ENCODE measurements at regions not wholly inside any gene's neighbourhood (a gene's known extent, or its start where the extent isn't known, plus 50 kb on each side); places are given as distances from the start of the nearest gene placed in this dataset.

DNA sequence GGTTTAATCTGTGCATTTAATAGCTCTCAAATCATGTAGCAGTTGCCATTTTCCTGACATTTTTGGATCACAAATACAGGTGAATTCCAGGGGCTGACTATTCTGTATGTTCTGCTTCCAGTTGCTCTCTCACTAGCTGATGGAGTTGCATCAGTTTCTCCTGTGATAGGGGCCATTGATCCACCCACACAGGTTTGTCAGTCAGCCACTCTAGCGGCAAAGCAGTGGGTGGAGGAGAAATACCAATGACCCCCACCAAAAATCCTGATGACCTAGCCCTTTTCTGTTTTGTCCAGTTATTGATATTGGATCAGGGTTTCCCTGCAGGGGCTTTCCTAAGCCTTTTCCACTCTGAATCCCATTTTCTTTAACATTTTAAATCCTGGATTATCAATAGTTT, 72.3 kb upstream of the BTN3A2 start:
- no peak for DNase-seq (ENCODE audit: low read depth)

DNA sequence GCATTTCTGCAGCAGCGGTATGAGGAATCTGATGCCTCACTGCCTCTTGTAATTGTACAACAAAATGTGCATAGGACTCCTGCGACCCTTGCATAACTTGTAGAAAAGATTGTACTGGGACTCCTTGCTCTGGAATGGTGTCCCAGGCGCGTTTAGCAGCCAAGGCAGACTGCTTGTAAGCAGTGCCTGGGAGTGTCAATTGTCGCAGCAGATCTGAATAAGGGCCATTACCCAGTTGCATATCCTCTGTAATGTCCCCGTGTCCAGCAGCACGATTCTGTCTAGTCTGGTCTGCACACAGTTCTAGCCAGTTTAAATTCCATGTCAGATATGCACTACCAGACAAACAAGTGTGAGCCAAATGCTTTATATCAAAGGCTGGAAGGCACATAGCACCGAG, 70.7 kb upstream of the BTN3A2 start:
- DNase-seq (ENCODE audit: low read depth): no peak

DNA sequence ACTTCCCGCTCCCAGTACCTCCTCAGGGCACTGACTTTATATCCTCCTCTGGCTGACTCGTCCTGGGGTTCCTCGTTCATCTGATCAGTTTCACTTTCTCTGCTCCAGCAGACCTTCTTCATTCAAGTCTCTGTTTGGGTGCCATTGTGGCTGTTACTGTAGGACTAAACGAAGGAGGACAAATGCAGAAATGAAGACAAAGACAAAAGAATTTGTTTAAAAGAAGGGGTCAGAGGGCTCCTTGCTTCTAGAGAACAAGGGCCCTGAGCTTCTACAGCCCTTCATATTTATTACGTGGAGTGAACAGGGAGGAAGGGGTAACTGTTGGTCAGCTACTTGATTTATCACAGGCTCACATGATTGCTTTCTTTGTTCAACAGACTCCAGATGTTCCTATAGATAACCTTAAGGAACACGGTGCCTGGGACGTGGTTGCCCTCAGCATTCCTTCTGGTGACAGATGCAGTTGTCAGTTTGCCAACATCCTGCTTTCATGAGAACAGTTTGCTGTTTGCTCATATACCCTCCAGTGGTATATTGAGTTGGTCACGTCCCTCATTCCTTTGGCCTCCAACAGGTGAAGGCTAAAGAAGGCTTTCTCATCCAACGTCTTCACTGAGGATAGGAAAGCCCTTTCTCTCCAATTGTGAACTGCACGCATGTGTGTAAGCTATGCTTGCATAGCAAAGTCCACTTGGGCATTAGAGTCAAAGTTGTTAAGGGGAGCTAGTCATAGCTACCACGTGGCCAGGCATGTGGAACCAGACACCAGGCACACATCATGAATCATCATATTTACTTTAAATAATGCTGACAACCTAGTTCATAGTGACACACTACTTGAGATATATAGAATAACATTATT, 69.1 kb upstream of the BTN3A2 start:
- peak; percentile 86 for DNase-seq (ENCODE audit: low read depth)

DNA sequence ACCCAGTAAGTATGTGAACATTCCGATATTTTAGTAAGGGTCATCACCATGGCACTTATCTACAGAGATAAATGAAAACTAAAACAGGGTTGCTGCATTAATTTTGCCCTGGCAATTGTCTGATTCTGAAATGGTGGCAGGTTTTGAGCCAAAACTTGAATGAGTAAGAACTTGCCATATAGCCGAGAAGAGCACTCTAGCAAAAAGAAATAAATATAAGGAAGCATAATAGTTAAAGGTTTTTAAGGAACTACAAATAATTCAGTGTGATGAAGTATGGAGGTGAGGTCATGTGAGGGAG, 68.5 kb upstream of the BTN3A2 start:
- no peak for DNase-seq (ENCODE audit: low read depth)

DNA sequence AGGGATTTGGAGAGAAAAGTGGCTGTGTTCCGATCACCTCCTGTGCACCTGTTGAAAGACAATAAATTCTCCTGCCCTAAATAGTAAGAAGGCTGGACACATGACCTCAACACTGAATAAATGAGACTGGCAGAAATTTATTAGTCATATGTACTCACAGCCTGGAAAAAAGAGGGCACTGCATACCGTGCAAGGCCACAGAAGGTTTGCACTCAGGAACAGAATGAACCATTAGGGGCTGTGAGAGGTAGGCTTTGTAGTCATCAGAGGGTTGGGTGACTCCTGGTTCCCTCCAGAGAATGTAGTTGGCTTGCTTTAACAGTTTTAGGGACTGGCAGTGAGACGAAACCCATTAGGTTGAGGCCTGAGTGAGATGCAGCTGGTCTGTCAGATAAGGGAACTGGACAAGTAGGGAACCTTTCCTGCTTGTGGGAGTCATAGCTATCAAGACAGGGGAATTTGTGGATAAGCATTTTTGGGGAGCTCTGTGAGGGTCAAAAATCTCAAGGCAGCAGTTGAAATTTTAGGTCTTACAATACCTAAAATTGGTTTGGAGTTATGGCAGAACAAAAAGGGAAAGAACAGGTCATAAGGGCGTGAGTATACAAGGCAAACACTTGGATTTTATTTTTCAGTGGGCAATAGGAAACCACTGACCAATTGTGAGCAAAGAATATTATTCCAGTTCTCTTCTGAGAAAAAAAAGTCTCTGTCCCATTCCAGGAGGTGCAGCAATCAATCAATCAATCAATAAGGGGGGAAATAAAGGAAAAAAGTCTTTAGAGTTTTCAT, 67.9 kb upstream of the BTN3A2 start:
- DNase-seq (ENCODE audit: low read depth): no peak

DNA sequence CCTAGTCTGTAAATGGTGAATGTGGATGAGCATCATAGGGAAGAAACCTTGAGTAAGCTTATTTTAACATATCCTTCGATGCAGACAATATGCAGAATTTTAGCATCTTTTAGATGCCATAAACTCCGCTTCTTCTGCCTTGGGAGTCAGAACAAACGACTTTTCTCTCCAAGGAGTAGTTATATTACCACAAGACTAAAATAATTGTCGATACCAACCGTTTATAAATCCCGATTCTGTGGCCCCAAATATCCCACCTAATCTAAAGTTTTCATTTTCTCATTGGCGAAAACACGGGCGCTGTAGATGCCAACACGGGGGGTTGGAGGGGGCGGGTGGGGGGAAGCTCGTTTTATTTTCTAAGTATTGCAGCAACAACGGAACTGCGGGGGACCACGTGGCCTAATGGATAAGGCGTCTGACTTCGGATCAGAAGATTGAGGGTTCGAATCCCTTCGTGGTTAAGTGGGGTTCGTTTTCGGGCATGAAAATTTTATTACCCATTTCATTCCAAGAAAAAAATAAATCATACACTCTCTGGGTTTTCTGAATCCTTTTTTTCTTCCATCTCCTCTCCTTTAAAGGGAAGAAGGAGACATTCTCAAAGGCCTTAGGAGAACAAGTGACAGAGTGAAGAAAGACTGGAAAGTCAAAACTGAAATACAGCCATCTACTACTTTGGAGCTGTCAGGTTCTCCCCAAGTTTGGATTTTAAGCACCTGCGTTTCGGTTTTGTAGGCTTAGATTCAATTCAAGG, 65.5 kb upstream of the BTN3A2 start:
- no peak for DNase-seq (ENCODE audit: low read depth)

DNA sequence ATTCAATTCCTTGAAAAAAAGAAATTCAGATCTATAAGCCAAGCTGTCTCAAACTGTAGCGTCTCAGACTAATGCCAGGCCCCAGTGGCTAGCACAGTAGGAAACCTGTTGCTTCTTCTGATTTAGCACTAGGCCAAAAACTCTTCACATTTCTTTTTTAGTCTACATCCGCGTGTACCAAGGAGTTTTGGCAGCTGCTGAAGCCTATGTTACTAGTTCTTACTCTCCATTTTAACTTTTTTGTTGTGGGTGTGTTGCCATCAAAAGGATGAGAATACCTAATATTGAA, 65.0 kb upstream of the BTN3A2 start:
- DNase-seq (ENCODE audit: low read depth): no peak

DNA sequence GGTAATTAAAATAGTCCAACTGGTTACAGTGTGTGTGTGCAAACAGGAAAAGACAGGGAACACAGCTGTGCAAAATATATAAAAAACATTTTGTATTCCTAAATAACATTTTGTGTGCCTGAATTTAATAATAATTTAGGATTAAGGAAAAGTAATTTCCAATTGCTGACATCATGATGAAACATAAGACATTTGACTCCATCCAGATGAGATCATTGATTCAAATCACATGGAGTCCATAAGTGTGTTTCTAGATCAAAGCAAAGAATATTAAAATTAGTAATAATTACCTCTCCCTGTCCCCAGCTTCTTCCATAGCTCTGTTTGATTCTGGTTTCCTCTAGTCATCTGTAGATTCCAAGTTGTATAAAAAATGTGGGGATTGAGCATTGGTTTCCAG, 64.6 kb upstream of the BTN3A2 start:
- no peak for DNase-seq (ENCODE audit: low read depth)

DNA sequence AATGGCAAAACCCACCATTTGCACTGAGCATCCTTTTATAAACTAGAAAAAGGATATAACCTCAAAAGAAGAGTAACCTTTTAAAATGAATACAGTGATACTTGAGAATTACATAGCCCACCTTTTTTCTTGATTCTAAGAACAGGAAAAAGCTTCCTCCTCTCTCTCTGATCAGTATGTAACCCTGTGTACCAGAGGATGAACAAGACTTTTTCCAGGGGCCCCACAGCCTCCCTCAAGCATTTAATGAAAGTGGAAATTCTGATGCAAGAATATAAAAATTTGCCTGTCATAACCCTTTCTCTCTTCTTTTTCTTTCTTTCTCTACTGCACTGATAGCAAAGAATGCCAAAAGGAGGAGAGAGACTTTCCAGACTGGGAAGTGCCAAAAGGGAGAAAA, 64.2 kb upstream of the BTN3A2 start:
- no peak for DNase-seq (ENCODE audit: low read depth)

DNA sequence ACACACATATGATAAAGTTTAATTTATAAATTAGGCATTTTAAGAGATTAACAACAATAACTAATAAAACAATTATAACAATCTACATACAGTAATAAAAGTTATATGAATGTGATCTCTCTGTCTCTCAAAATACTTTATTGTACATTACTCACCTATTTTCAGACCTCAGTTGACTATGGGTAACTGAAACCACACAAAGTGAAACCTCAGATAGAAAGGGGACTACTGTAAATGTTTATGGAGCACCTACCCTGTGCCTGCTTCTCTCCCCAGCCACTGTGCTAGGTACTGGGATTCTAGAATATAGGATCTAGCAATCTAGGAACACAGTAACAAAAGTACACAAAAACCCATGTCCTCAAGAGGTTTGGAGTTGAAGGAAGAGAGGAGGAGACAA, 63.4 kb upstream of the BTN3A2 start:
- no peak for DNase-seq (ENCODE audit: low read depth)

DNA sequence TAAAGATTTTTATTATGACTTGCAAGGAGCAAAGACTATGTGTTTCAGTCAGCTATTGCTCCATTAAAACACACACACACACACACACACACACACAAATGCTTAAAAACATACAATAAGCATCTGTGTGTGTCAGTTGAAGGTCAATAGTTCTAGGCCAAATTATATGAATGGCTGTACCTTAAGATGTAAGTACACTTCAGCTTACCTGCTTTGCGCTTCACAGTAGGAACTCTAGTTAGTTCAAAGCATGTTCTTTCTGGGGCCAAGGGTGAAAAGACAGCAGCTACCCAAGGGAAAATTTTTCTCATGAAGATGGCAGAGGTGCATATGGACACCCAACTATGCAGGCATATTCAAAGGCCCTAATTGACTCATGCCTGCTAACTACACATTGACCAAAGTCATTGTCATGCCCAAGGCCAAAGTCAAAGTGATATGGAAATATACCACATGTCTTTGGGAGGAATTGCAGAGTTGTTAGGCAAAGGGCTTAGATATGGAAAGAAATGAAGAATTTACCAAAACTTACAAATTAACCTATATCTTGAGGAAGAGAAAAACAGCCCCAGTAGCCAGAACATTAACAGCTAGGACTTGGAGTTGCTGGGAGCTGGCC, 61.9 kb upstream of the BTN3A2 start:
- DNase-seq (ENCODE audit: low read depth): no peak

DNA sequence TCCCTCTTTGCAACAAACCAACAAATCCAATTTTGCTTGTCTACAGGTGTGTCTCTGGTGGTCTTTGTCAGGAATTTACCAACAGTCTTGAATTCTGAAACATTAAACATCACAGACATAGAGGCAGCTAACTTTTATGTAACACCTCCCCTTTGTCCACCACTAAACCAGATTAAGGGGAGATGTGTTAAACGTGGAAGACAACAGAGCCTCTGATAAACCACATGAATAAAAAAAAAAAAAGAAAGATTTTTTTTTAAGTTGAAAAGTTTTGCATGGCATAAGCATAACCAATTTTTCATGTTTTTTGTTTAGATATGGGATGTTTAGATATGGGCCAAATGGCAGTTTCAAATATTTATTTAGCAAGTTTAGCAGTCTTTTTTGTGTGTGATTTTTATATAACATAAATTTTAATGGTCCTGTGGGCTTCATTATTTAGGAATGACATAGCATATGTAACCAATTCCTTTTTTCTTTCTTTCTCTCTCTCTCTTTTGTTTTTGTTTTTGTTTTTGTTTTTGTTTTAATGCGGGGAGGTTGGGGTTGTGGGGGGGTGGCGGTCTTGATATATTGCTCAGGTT, 60.7 kb upstream of the BTN3A2 start:
- DNase-seq (ENCODE audit: low read depth): no peak

DNA sequence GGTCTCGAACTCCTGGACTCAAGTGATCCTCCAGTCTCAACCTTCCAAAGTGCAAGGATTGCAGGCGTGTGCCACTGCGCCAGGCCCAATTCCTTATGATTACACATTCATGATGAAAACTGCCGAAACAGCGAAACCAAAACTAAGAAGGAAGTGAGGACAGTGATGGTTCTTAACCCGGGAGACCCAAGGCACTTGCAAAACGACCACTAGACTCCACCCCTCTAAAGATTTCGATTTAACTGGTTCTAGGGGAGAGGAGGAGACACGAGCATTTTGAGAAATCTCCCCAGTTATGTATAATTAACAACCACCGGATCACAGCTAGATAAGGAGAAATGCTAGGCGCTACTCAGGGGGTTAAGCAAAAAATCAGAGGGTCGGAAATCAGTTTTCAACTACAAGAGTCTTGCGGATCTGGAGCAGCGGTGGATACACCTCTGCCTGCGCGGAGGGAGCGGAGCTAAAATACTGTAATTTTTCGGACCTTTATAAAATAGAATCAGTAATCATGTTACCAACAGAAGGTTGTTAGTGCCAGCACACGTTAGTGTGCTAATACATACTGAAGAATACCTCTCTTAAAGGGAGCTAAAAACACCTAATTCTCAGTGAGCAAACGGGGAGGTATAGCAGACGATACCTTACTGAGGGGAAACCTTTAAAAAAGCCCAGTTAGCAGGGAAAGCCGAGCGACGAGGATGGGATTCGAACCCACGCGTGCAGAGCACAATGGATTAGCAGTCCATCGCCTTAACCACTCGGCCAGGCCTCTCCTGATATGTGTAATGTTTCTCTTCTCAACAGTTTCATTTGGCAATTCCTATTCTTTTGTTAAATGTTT, 60.0 kb upstream of the BTN3A2 start:
- DNase-seq (ENCODE audit: low read depth): peak; percentile 70

DNA sequence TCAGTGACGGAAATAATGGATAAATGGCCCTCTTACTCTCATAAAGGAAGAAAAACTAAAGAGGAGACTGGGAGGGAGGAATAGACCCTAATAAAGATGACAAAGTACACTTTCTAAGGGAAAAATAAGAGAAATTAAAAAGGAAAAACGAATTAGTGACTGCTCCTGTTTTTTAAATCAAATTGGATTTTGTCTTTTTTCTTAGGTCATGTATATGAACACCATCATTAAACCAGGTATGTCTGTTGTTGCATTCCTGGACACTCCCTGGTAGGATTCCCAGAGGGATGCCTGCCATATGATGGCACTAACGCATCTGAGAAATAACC, 59.4 kb upstream of the BTN3A2 start:
- no peak for DNase-seq (ENCODE audit: low read depth)

DNA sequence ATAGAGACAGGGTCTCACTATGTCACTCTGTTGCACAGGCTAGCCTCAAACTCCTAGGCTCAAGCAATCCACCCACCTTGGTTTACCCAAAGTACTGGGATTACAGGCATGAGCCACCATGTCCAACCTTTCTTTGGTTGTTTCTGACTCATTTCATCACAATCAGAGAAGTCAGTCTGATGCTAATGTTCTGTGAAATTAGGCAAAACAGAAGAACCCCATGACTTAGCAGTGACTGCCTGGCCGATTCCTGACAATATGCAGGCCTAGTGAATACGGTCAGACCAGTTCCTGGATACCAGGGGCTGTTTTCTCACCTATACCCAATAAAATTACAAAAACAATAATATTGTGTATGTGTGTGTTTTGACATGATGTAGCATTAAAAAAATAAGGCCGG, 58.8 kb upstream of the BTN3A2 start:
- DNase-seq (ENCODE audit: low read depth): no peak

DNA sequence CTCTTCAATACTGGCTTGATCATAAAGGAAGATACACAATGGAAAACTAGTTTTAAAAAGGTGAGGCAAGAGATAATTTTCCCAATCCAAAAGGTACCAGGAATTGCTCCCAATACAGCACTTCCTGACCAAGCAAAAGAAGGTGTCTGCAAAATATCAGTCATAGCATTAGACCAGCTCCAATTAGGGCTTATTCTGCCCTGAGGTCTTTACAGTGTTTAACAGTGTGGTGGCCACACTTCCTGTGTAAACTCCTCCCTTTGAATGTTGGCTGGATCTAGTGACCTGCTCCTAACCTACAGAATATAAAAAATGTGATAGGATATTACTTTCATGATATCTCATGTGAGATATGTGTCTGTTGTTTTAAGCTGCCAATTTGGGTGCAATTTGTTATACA, 57.1 kb upstream of the BTN3A2 start:
- DNase-seq (ENCODE audit: low read depth): no peak

DNA sequence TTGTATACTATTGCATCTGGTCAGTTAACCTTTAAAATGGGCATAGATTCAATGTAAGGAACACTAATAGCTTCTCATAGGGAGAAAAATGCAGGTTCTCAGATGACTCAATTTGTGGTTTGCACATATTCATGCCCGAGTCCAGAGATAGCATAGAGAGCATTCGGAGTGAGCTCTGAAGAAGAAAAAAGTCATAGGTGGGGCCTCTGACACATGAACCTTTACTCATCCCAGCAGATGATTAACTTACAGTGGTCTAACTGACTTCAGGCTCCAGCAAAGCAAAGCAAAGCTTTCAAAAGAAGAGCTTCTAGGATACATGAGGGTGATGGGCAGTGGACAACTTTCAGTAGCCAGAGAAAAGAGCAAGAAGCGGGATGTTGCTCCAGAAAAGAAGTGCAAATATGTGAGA, 55.3 kb upstream of the BTN3A2 start:
- DNase-seq (ENCODE audit: low read depth): no peak

DNA sequence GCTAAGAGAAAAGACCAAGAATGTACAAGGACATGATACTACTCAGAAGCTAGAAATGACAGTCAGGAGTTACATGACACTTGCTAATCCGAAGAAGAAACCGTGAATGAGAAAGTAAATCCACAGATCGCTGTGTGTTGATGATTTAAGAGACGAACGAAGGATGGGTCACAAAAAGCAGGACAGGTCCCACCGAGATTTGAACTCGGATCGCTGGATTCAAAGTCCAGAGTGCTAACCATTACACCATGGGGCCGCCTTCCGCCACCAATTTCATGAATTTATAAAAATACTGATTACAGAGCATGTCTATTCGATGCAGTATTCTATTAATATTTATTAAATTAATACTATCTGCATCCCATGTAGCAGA, 54.0 kb upstream of the BTN3A2 start:
- no peak for DNase-seq (ENCODE audit: low read depth)

DNA sequence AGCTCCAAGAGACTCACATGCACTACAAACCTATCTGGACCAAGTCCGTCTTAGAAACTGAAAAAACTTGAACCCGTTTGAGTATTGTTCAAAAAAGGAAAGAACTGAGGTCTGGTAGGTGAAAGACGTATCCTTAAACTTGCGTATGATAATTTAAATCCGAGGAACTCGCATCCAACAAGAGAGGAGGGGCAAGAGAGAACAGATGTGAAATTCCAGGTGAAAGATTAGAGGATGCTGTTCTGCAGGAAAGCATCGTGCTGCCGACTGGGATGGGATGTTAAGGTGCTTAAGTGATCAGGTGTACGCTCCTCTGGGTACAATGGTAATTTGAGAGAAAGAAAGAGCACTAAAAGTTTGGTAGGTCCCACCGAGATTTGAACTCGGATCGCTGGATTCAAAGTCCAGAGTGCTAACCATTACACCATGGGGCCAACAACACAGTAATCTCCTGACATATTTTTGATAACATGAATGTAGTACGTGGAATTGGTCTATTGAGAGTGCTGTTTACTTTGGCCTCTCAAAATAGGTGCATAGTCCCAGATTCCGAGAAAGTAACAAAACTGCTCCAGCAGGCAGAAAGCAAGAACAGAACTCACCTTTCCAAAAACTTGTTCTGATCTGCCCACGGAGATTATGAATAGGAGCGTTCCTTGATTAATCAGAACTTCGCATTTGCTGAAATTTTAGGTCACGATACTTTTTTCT, 53.5 kb upstream of the BTN3A2 start:
- no peak for DNase-seq (ENCODE audit: low read depth)

DNA sequence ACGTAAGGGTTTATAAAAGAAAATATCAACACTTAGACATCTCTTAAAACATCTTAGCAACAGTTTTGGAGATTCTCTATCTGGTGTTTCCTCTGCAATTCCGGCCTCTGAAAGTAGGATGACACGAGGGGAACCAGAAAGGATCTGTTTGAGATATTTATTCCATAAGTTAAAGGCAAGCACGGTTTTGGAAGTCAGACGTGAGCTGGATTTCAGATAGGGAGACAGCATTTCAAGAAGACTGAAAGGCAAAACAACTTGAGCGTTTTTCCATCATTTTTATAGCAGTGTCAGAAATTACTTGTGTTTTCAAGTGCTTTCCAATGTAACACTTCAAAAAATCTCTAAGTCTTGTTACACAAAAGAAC, 52.9 kb upstream of the BTN3A2 start:
- DNase-seq (ENCODE audit: low read depth): no peak

Measured in CMK (cell line).